ENCODE measurements at regions not wholly inside any gene's neighbourhood (a gene's known extent, or its start where the extent isn't known, plus 50 kb on each side); places are given as distances from the start of the nearest gene placed in this dataset.

GRCh38 chr12:93027041-93027440 lies 97.9 kb upstream of the EEA1 start:
- DNase-seq, result no peak
- Histone ChIP-seq H3K9me3 (no peaks in the 10 kb centered on the region), H3K36me3 (no peaks in the 10 kb centered on the region), H3K27ac (no peak overlapping the region), H3K27me3 (no peaks in the 10 kb centered on the region), H3K9ac (ENCODE audit: low read depth in 2 of 2, low read length in 2 of 2) (no peak overlapping the region), H3K4me1 (no peaks in the 10 kb centered on the region), H3K4me3 (no peak overlapping the region)
- no peak for TF ChIP-seq CTCF (IDR thresholded peaks at IDR 0.05)
- intact Hi-C loops (cut with DNase I), result loop anchor here (10.0 kb wide), 1 partner anchor 138 kb away; no protein-coding TSS in a partner anchor

DNA sequence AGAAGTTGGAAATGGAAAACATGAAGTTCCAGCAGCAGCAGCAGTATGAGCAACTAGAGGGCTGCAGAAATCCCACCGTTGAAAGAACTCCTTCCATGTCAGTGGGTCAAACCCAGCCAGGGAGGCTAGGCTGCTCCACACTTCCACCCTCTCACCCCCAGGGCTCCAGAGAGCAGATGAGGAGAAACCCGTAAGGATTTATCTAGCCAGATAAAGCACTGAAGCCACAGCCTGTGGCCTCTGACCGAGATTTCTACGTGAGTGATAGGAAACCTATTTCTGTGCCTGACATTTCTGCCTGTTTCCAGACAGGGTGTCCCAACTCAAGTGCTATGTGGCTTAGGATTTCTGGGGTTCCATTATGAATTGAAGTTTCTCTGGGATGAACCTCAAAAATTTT lies 100.0 kb upstream of the EEA1 start:
- H3K4me1 ChIP-seq, result no peaks in the 10 kb centered on the region
- no peaks in the 10 kb centered on the region for H3K9me3 ChIP-seq
- H3K9ac ChIP-seq (ENCODE audit: low read depth in 2 of 2, low read length in 2 of 2), result no peak overlapping the region
- intact Hi-C loops (cut with DNase I), result loop anchor here (10.0 kb wide), 1 partner anchor 136 kb away; no protein-coding TSS in a partner anchor
- no peak for DNase-seq
- no peak for TF ChIP-seq CTCF (IDR thresholded peaks at IDR 0.05)
- no peak overlapping the region for H3K4me3 ChIP-seq
- H3K27ac ChIP-seq, result no peak overlapping the region
- H3K27me3 ChIP-seq, result no peaks in the 10 kb centered on the region
- H3K36me3 ChIP-seq, result no peaks in the 10 kb centered on the region

DNA sequence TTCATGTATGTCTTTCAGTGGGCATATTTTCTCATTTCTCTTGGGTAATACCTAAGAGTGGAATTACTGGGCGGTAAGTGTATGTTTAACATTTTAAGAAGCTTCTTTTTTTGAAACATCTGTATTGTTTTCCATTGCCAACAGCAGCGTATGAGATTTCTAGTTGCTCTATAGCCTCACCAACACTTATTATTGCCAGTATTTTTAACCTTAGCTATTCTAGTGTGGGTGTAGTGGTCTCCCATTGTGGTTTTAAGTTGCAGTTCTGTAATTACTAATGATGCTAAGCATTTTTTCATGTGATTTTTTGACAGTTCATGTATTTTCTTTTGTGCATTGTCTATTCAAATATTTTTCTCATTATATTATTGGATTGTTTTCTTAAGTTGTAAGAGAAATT lies 101.9 kb upstream of the EEA1 start:
- intact Hi-C loops (cut with DNase I), result no loop called here
- no peak overlapping the region for H3K4me3 ChIP-seq
- H3K9me3 ChIP-seq, result no peaks in the 10 kb centered on the region
- no peaks in the 10 kb centered on the region for H3K4me1 ChIP-seq
- no peaks in the 10 kb centered on the region for H3K36me3 ChIP-seq
- TF ChIP-seq CTCF (IDR thresholded peaks at IDR 0.05), result no peak
- DNase-seq, result no peak
- H3K27ac ChIP-seq, result no peak overlapping the region
- no peak overlapping the region for H3K9ac ChIP-seq (ENCODE audit: low read depth in 2 of 2, low read length in 2 of 2)
- no peaks in the 10 kb centered on the region for H3K27me3 ChIP-seq

GRCh38 chr12:93032758-93033157 lies 103.7 kb upstream of the EEA1 start:
- Histone ChIP-seq H3K4me1 (no peaks in the 10 kb centered on the region), H3K4me3 (no peak overlapping the region), H3K27ac (no peak overlapping the region), H3K9ac (ENCODE audit: low read depth in 2 of 2, low read length in 2 of 2) (no peak overlapping the region), H3K27me3 (no peaks in the 10 kb centered on the region), H3K36me3 (no peaks in the 10 kb centered on the region), H3K9me3 (no peaks in the 10 kb centered on the region)
- no peak for DNase-seq
- TF ChIP-seq CTCF (IDR thresholded peaks at IDR 0.05), result no peak
- intact Hi-C loops (cut with DNase I), result no loop called here

- Histone ChIP-seq H3K36me3 (no peaks in the 10 kb centered on the region), H3K9me3 (no peaks in the 10 kb centered on the region), H3K4me3 (no peak overlapping the region), H3K9ac (ENCODE audit: low read depth in 2 of 2, low read length in 2 of 2) (no peak overlapping the region), H3K27ac (no peak overlapping the region), H3K4me1 (no peaks in the 10 kb centered on the region), H3K27me3 (no peaks in the 10 kb centered on the region)
- intact Hi-C loops (cut with DNase I), result no loop called here
- no peak for TF ChIP-seq CTCF (IDR thresholded peaks at IDR 0.05)
- no peak for DNase-seq
Measured at GRCh38 chr12:93033948-93034347, 104.9 kb upstream of the EEA1 start.

DNA sequence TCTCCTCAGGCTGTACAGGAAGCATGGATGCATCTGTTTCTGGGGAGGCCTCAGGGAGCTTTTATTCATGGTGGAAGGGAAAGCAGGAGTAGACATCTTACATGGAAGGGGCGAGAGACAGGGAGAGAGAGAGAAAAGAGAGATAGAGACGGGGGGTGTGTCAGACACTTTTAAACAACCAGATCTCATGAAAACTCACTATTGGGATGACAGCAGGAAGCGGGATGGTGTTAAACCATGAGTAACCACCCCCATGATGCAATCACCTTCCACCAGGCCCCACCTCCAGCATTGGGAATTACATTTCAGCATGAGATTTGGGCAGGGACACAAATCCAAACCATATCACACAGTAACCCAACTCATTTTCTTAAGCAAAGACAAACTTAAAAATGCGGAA lies 110.0 kb upstream of the EEA1 start:
- H3K36me3 ChIP-seq, result no peaks in the 10 kb centered on the region
- no peak overlapping the region for H3K27ac ChIP-seq
- H3K27me3 ChIP-seq, result no peaks in the 10 kb centered on the region
- no peak for DNase-seq
- H3K9me3 ChIP-seq, result no peaks in the 10 kb centered on the region
- intact Hi-C loops (cut with DNase I), result loop anchor here (5.0 kb wide), 1 partner anchor 58 kb away; no protein-coding TSS in a partner anchor
- H3K4me3 ChIP-seq, result no peak overlapping the region
- H3K4me1 ChIP-seq, result no peaks in the 10 kb centered on the region
- no peak overlapping the region for H3K9ac ChIP-seq (ENCODE audit: low read depth in 2 of 2, low read length in 2 of 2)
- TF ChIP-seq CTCF (IDR thresholded peaks at IDR 0.05), result no peak
